HepG2 (cell line): ENCODE measurements at regions not wholly inside any gene's neighbourhood (a gene's known extent, or its start where the extent isn't known, plus 50 kb on each side); places are given as distances from the start of the nearest gene placed in this dataset.

Experiments
- ATAC-seq: fragments of 200-7000 bp; cut with Tn5 transposase; 3 replicates; pipeline ENCODE4 v1.9.1; 2020; ENCODE audit warnings: mild to moderate bottlenecking, moderate library complexity
- BruUV-seq: library from RNA; stranded (reverse); fragments of 400-500 nt; replicated peaks from 2 replicates; lab custom pipeline; 2021; lab: Mats Ljungman, UMichigan
- CTCF ChIA-PET: fragments of 300-600 bp; formaldehyde crosslinking; extraction: SDS; loops from one replicate; lab custom pipeline; 2021; ENCODE audit warnings: low total read pairs, inconsistent platforms, low intra/inter-chr PET ratio; lab: Yijun Ruan, JAX
- POLR2A ChIA-PET: fragments of 350-600 bp; sonication (Branson Sonifier 250); formaldehyde crosslinking; loops from one replicate; lab custom pipeline; 2020; ENCODE audit warnings: antibody characterized with exemption, inconsistent platforms; lab: Yijun Ruan, JAX
- DNase-seq: peaks from one replicate; pipeline ENCODE4 v3.0.0-alpha.2; 2015; ENCODE audit warnings: low spot score
- FAIRE-seq: peaks from 3 replicates; lab custom pipeline; 2011; peaks lifted over from hg19 to GRCh38; lab: Jason Lieb, UNC
- H2AFZ ChIP-seq: one replicate; pipeline ENCODE4 v1.6.1; 2011; ENCODE audit warnings: low read length, inconsistent platforms
- H3K27ac ChIP-seq: fragments of 300-600 bp; 3 replicates; pipeline ENCODE4 v1.8.0; 2011; ENCODE audit warnings: mixed run types, mild to moderate bottlenecking, mixed read lengths, low read length, inconsistent platforms; ENCODE audit not compliant: insufficient read depth; ENCODE audit errors: extremely low read length
- H3K27me3 ChIP-seq, 2 experiments: fragments of 200-600 bp in 1 of 2; 2 replicates in 1 of 2; 3 replicates in 1 of 2; pipeline versions ENCODE4 v1.6.0 to v1.8.0; 2011; ENCODE audit warnings: low read length in 2 of 2, mild to moderate bottlenecking in 2 of 2, moderate library complexity in 2 of 2, inconsistent platforms in 1 of 2; ENCODE audit not compliant: insufficient read depth in 2 of 2, control insufficient read depth in 1 of 2
- H3K36me3 ChIP-seq, 2 experiments: fragments of 200-600 bp in 1 of 2; replicated peaks in 1 of 2; 2 replicates in 1 of 2; 3 replicates in 1 of 2; pipeline versions ENCODE4 v1.5.1 to v1.8.0; 2011; ENCODE audit warnings: low read length in 2 of 2, inconsistent platforms in 1 of 2; ENCODE audit not compliant: insufficient read depth in 2 of 2, control insufficient read depth in 1 of 2
- H3K4me1 ChIP-seq: 2 replicates; pipeline ENCODE4 v1.5.1; 2012; ENCODE audit warnings: low read length, inconsistent platforms; ENCODE audit not compliant: insufficient read depth
- H3K4me2 ChIP-seq: 2 replicates; pipeline ENCODE4 v1.6.0; 2011; ENCODE audit warnings: low read depth, low read length, inconsistent platforms
- H3K4me3 ChIP-seq, 3 experiments: fragments of 200-600 bp in 1 of 3; sonication (generic), shearing (Covaris generic) in 1 of 3; replicated peaks in 1 of 3; 2 replicates each; pipeline ENCODE4 v1.5.1; 2011 to 2016; ENCODE audit warnings: low read length in 3 of 3, inconsistent platforms in 2 of 3, low read depth in 2 of 3, mild to moderate bottlenecking in 2 of 3, control low read depth in 1 of 3, mixed read lengths in 1 of 3; ENCODE audit not compliant: insufficient read depth in 1 of 3
- H3K79me2 ChIP-seq: one replicate; pipeline ENCODE4 v1.6.1; 2011; ENCODE audit warnings: low read length, inconsistent platforms; ENCODE audit not compliant: insufficient read depth
- H3K9ac ChIP-seq: 2 replicates; pipeline ENCODE4 v1.6.0; 2011; ENCODE audit warnings: mild to moderate bottlenecking, low read depth, low read length, inconsistent platforms; ENCODE audit not compliant: insufficient read depth
- H3K9me3 ChIP-seq: 2 replicates; pipeline ENCODE4 v1.5.1; 2012; ENCODE audit warnings: mild to moderate bottlenecking, low read length
- H4K20me1 ChIP-seq: 2 replicates; pipeline ENCODE4 v1.6.0; 2011; ENCODE audit warnings: inconsistent platforms, mild to moderate bottlenecking, low read length, moderate library complexity; ENCODE audit not compliant: insufficient read depth
- CBFB ChIP-seq: sonication (generic); formaldehyde crosslinking; IDR thresholded peaks from 2 replicates; pipeline ENCODE4 v1.4.0; 2020; ENCODE audit warnings: missing genetic modification reagents
- CHD4 ChIP-seq: fragments of 200-600 bp; sonication (generic); IDR thresholded peaks from 2 replicates; pipeline ENCODE4 v1.7.0; 2017; ENCODE audit warnings: mild to moderate bottlenecking, low read length, borderline replicate concordance
- ERF ChIP-seq: IDR thresholded peaks from 2 replicates; pipeline ENCODE4 v1.6.1; 2018; ENCODE audit warnings: missing biosample characterization, missing genetic modification reagents
- HMG20A ChIP-seq: IDR thresholded peaks from 2 replicates; pipeline ENCODE4 v1.6.1; 2016; ENCODE audit warnings: borderline replicate concordance
- MBNL3 ChIP-seq: fragments of 250-450 bp; sonication (Bioruptor Pico); conservative IDR thresholded peaks from 2 replicates; pipeline ENCODE4 v1.8.0; 2022; ENCODE audit warnings: mild to moderate bottlenecking, inconsistent platforms
- NFE2 ChIP-seq: sonication (generic); formaldehyde crosslinking; IDR thresholded peaks from 2 replicates; pipeline ENCODE4 v1.4.0; 2020; ENCODE audit warnings: missing genetic modification reagents
- PRPF4 ChIP-seq: fragments of 200-400 bp; formaldehyde crosslinking; IDR thresholded peaks from 2 replicates; pipeline ENCODE4 v1.6.1; 2016; ENCODE audit warnings: low read length, low read depth; ENCODE audit not compliant: poor library complexity, severe bottlenecking
- RAD21 ChIP-seq: fragments of 450-650 bp; formaldehyde crosslinking; IDR thresholded peaks from 2 replicates; pipeline ENCODE4 v1.5.0; 2020; ENCODE audit warnings: mild to moderate bottlenecking
- RORA ChIP-seq: sonication (generic); formaldehyde crosslinking; IDR thresholded peaks from 2 replicates; pipeline ENCODE4 v1.5.0; 2020; ENCODE audit warnings: mild to moderate bottlenecking, missing genetic modification reagents, moderate library complexity
- SAFB2 ChIP-seq: sonication (generic); formaldehyde crosslinking; IDR thresholded peaks from 2 replicates; pipeline ENCODE4 v1.5.1; 2020; ENCODE audit warnings: missing genetic modification reagents, low read depth, mild to moderate bottlenecking, borderline replicate concordance
- SOX13 ChIP-seq, 3 experiments: fragments of 450-650 bp in 1 of 3; sonication (generic) in 1 of 3; formaldehyde crosslinking in 1 of 3; IDR thresholded peaks in 2 of 3; conservative IDR thresholded peaks in 1 of 3; 2 replicates each; pipeline versions ENCODE4 v1.5.0 to v1.6.1; 2016 to 2020; ENCODE audit warnings: antibody characterized with exemption in 1 of 3, mild to moderate bottlenecking in 1 of 3, missing compliant biosample characterization in 1 of 3, missing genetic modification reagents in 1 of 3, moderate library complexity in 1 of 3
- STAT5B ChIP-seq: sonication (generic); formaldehyde crosslinking; IDR thresholded peaks from 2 replicates; pipeline ENCODE4 v1.4.0; 2020; ENCODE audit warnings: missing genetic modification reagents
- ZKSCAN5 ChIP-seq: sonication (generic); formaldehyde crosslinking; IDR thresholded peaks from 2 replicates; pipeline ENCODE4 v1.5.1; 2020; ENCODE audit warnings: mild to moderate bottlenecking, missing genetic modification reagents
- WGBS: methylation state at CpG from one replicate; pipeline ENCODE4 v1.1.6; 2017; ENCODE audit warnings: low lambda C conversion rate; 5-methylcytosine and 5-hydroxymethylcytosine counted together
- in situ Hi-C: cut with HindIII; loops from 2 replicates; pipeline ENCODE4 v1.10.0; 2017; ENCODE audit warnings: low pct_unique_long_range_greater_than_20kb; ENCODE audit not compliant: extremely low pct_ligation_motif_present
- intact Hi-C: fragments of 100-400 bp; cut with micrococcal nuclease; formaldehyde crosslinking; loops from one replicate; pipeline ENCODE4 v1.10.0; 2022; ENCODE audit not compliant: unreplicated experiment
- TF ChIP-seq, protein P1 (sequence below): IDR thresholded peaks from 2 replicates; pipeline ENCODE4 v1.6.1; 2016; ENCODE audit warnings: low read depth, missing genetic modification reagents, missing compliant biosample characterization
- TF ChIP-seq, protein P2 (sequence below): sonication (generic); formaldehyde crosslinking; IDR thresholded peaks from 2 replicates; pipeline ENCODE4 v1.9.0; 2021; ENCODE audit warnings: missing genetic modification reagents, mild to moderate bottlenecking, borderline replicate concordance

DNA sequence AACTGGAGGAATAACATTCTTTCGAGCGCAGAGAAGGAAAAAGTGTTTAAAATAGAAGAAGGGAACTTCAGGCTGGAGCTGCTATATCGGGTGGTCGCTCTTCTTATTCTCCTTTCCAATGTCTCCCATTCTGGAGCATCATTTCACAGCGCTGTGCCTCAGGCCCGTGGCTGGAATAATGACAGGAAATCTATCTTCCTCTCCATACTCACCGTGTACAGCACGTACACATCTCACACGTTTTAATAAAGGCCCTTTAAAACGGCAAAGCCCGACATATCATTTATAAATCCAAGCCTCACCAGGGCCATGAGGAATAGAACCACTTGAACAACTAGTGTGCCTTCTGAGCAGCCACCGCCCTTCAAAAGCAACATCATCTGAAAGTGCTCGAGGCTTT lies 264.4 kb downstream of the TEX29 start:
- no TSS peak for BruUV-seq
- no peaks in the 10 kb centered on the region for H3K4me1 ChIP-seq
- no peak overlapping the region for H3K9ac ChIP-seq
- H3K9me3 ChIP-seq, result no peaks in the 10 kb centered on the region
- H3K4me2 ChIP-seq, result no peak overlapping the region
- H3K27me3 ChIP-seq, result peaks cover 2 to 49% of the 10 kb centered on the region in 2 experiments; a peak in 3 of 5 replicates
- no peak overlapping the region for H3K27ac ChIP-seq
- no peak overlapping the region for H2AFZ ChIP-seq
- intact Hi-C loops (no loop called here), in situ Hi-C loops (no loop called here)
- CTCF ChIA-PET, result no interaction called here
- H3K4me3 ChIP-seq, result no peak overlapping the region
- POLR2A ChIA-PET, result no interaction called here
- TF ChIP-seq, protein P1, sequence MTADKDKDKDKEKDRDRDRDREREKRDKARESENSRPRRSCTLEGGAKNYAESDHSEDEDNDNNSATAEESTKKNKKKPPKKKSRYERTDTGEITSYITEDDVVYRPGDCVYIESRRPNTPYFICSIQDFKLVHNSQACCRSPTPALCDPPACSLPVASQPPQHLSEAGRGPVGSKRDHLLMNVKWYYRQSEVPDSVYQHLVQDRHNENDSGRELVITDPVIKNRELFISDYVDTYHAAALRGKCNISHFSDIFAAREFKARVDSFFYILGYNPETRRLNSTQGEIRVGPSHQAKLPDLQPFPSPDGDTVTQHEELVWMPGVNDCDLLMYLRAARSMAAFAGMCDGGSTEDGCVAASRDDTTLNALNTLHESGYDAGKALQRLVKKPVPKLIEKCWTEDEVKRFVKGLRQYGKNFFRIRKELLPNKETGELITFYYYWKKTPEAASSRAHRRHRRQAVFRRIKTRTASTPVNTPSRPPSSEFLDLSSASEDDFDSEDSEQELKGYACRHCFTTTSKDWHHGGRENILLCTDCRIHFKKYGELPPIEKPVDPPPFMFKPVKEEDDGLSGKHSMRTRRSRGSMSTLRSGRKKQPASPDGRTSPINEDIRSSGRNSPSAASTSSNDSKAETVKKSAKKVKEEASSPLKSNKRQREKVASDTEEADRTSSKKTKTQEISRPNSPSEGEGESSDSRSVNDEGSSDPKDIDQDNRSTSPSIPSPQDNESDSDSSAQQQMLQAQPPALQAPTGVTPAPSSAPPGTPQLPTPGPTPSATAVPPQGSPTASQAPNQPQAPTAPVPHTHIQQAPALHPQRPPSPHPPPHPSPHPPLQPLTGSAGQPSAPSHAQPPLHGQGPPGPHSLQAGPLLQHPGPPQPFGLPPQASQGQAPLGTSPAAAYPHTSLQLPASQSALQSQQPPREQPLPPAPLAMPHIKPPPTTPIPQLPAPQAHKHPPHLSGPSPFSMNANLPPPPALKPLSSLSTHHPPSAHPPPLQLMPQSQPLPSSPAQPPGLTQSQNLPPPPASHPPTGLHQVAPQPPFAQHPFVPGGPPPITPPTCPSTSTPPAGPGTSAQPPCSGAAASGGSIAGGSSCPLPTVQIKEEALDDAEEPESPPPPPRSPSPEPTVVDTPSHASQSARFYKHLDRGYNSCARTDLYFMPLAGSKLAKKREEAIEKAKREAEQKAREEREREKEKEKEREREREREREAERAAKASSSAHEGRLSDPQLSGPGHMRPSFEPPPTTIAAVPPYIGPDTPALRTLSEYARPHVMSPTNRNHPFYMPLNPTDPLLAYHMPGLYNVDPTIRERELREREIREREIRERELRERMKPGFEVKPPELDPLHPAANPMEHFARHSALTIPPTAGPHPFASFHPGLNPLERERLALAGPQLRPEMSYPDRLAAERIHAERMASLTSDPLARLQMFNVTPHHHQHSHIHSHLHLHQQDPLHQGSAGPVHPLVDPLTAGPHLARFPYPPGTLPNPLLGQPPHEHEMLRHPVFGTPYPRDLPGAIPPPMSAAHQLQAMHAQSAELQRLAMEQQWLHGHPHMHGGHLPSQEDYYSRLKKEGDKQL (CRISPR knock-in tag), result no peak
- TF ChIP-seq CBFB (CRISPR knock-in tag) (no peak), PRPF4 (no peak), MBNL3 (CRISPR knock-in tag) (no peak), NFE2 (CRISPR knock-in tag) (no peak), SAFB2 (no peak), CHD4 (no peak), SOX13 (IDR thresholded peaks at IDR 0.05) (no peak), SOX13 (CRISPR knock-in tag; conservative IDR thresholded peaks at IDR 0.05 in 1 of 2, IDR thresholded peaks at IDR 0.05 in 1 of 2) (no peak), RORA (no peak), STAT5B (no peak), RAD21 (CRISPR knock-in tag) (no peak), HMG20A (CRISPR knock-in tag) (no peak), ZKSCAN5 (no peak), ERF (CRISPR knock-in tag) (no peak)
- TF ChIP-seq, protein P2, sequence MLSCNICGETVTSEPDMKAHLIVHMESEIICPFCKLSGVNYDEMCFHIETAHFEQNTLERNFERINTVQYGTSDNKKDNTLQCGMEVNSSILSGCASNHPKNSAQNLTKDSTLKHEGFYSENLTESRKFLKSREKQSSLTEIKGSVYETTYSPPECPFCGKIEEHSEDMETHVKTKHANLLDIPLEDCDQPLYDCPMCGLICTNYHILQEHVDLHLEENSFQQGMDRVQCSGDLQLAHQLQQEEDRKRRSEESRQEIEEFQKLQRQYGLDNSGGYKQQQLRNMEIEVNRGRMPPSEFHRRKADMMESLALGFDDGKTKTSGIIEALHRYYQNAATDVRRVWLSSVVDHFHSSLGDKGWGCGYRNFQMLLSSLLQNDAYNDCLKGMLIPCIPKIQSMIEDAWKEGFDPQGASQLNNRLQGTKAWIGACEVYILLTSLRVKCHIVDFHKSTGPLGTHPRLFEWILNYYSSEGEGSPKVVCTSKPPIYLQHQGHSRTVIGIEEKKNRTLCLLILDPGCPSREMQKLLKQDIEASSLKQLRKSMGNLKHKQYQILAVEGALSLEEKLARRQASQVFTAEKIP (CRISPR knock-in tag), result no peak
- 9% methylated on average over 13 of the region's 13 CpGs for WGBS
- DNase-seq (no peak), ATAC-seq (no peak), FAIRE-seq (no peak)
- no peaks in the 10 kb centered on the region for H4K20me1 ChIP-seq
- H3K79me2 ChIP-seq, result no peaks in the 10 kb centered on the region
- no peaks in the 10 kb centered on the region for H3K36me3 ChIP-seq
